Type B pancreatic cell (in vitro differentiated cells): ENCODE measurements at regions not wholly inside any gene's neighbourhood (a gene's known extent, or its start where the extent isn't known, plus 50 kb on each side); places are given as distances from the start of the nearest gene placed in this dataset.

Experiments
- DNase-seq: peaks from one replicate; pipeline ENCODE4 v3.0.0; 2021; ENCODE audit warnings: mixed read lengths; ENCODE audit not compliant: unreplicated experiment; ENCODE audit errors: extremely low spot score
- H3K27ac Mint-ChIP-seq: 2 replicates; pipeline ENCODE4 v1.8.0; 2021; ENCODE audit warnings: mild to moderate bottlenecking, mixed read lengths
- H3K27me3 Mint-ChIP-seq: 2 replicates; pipeline ENCODE4 v1.8.0; 2021; ENCODE audit warnings: mixed read lengths
- H3K36me3 Mint-ChIP-seq: 2 replicates; pipeline ENCODE4 v1.8.0; 2021; ENCODE audit warnings: mixed read lengths
- H3K4me1 Mint-ChIP-seq: one replicate; pipeline ENCODE4 v1.8.0; 2021; ENCODE audit warnings: mixed read lengths; ENCODE audit not compliant: unreplicated experiment
- H3K4me3 Mint-ChIP-seq: 2 replicates; pipeline ENCODE4 v1.8.0; 2021; ENCODE audit warnings: mild to moderate bottlenecking, mixed read lengths
- H3K9me3 Mint-ChIP-seq: 2 replicates; pipeline ENCODE4 v1.8.0; 2021; ENCODE audit warnings: mixed read lengths
- TF ChIP-seq, protein P1 (sequence below): fragments of 200-600 bp; sonication (generic); conservative IDR thresholded peaks from 2 replicates; pipeline ENCODE4 v1.5.0; 2021; ENCODE audit warnings: antibody characterized with exemption, mild to moderate bottlenecking

DNA sequence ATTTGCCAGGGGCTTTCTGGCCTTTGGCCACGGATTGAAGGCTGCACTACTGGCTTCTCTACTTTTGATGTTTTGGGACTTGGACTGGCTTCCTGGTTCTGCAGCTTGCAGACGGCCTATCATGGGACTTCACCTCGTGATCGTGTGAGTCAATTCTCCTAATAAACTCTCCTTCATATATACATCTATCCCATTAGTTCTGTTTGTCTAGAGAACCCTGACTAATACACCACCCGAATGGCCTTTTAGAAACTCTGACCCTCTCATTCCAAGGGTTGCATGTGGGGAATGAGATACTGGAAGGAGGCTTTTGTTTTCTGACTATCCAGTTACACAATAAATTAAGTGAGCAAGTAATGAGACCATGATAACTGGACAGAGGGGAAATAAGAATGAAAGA, 430.7 kb downstream of the CDH2 start:
- Mint-ChIP-seq H3K4me1 (peaks cover 15% of the 10 kb centered on the region), H3K36me3 (no peaks in the 10 kb centered on the region), H3K4me3 (no peak overlapping the region), H3K27ac (no peak overlapping the region), H3K9me3 (no peaks in the 10 kb centered on the region), H3K27me3 (no peaks in the 10 kb centered on the region)
- TF ChIP-seq, protein P1, sequence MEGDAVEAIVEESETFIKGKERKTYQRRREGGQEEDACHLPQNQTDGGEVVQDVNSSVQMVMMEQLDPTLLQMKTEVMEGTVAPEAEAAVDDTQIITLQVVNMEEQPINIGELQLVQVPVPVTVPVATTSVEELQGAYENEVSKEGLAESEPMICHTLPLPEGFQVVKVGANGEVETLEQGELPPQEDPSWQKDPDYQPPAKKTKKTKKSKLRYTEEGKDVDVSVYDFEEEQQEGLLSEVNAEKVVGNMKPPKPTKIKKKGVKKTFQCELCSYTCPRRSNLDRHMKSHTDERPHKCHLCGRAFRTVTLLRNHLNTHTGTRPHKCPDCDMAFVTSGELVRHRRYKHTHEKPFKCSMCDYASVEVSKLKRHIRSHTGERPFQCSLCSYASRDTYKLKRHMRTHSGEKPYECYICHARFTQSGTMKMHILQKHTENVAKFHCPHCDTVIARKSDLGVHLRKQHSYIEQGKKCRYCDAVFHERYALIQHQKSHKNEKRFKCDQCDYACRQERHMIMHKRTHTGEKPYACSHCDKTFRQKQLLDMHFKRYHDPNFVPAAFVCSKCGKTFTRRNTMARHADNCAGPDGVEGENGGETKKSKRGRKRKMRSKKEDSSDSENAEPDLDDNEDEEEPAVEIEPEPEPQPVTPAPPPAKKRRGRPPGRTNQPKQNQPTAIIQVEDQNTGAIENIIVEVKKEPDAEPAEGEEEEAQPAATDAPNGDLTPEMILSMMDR, result no peak
- no peak for DNase-seq

DNA sequence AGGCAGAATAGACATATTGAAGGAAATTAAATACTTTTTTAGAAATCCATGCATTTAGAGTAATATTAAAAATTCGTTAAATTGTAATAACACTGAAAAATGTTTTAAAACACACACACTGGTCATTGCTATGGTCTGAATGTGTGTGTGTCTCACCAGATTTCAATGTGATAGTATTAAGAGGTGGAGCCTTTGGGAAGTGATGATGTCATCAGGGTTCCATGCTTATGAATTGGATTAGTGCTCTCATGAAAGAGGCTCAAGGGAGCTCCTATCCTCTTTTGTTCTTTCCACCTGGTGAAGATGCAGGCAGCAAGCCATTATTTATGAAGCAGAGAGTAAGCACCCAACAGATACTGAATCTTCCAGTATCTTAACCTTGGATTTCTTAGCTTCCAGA, 441.8 kb downstream of the CDH2 start:
- Mint-ChIP-seq H3K27ac (no peak overlapping the region), H3K9me3 (no peaks in the 10 kb centered on the region)
- TF ChIP-seq, protein P1, result no peak

GRCh38 chr18:27731211-27731610, 445.7 kb downstream of the CDH2 start:
- no peaks in the 10 kb centered on the region for H3K27me3 Mint-ChIP-seq
- H3K4me3 Mint-ChIP-seq, result no peak overlapping the region
- H3K36me3 Mint-ChIP-seq, result no peaks in the 10 kb centered on the region
- TF ChIP-seq, protein P1, result no peak
- no peak for DNase-seq
- peaks cover 17% of the 10 kb centered on the region for H3K9me3 Mint-ChIP-seq
- no peaks in the 10 kb centered on the region for H3K4me1 Mint-ChIP-seq
- H3K27ac Mint-ChIP-seq, result no peak overlapping the region

More for the DNA sequence above, 441.8 kb downstream of the CDH2 start:
- Mint-ChIP-seq H3K4me3 (no peak overlapping the region), H3K27me3 (no peaks in the 10 kb centered on the region), H3K36me3 (no peaks in the 10 kb centered on the region), H3K4me1 (no peaks in the 10 kb centered on the region)
- DNase-seq, result no peak

GRCh38 chr18:27728659-27729058, 448.3 kb downstream of the CDH2 start:
- H3K27me3 Mint-ChIP-seq, result no peaks in the 10 kb centered on the region
- H3K9me3 Mint-ChIP-seq, result peaks cover 17% of the 10 kb centered on the region
- TF ChIP-seq, protein P1, result no peak
- DNase-seq, result no peak
- H3K4me3 Mint-ChIP-seq, result no peak overlapping the region
- H3K36me3 Mint-ChIP-seq, result no peaks in the 10 kb centered on the region
- H3K4me1 Mint-ChIP-seq, result no peaks in the 10 kb centered on the region
- H3K27ac Mint-ChIP-seq, result no peak overlapping the region

- Mint-ChIP-seq H3K27ac (no peak overlapping the region), H3K36me3 (no peaks in the 10 kb centered on the region), H3K9me3 (peaks cover 23% of the 10 kb centered on the region), H3K4me1 (no peaks in the 10 kb centered on the region), H3K4me3 (no peak overlapping the region), H3K27me3 (no peaks in the 10 kb centered on the region)
- TF ChIP-seq, protein P1, result no peak
- DNase-seq, result no peak
Observed at GRCh38 chr18:27724362-27724761, 452.6 kb downstream of the CDH2 start.

GRCh38 chr18:27723168-27723567, 453.8 kb downstream of the CDH2 start:
- TF ChIP-seq, protein P1, result no peak
- Mint-ChIP-seq H3K27me3 (no peaks in the 10 kb centered on the region), H3K4me3 (no peak overlapping the region), H3K36me3 (no peaks in the 10 kb centered on the region), H3K9me3 (peaks cover 11% of the 10 kb centered on the region), H3K27ac (no peak overlapping the region), H3K4me1 (no peaks in the 10 kb centered on the region)
- no peak for DNase-seq
